Mesenchymal stem cell (in vitro differentiated cells and primary cell): ENCODE measurements at regions not wholly inside any gene's neighbourhood (a gene's known extent, or its start where the extent isn't known, plus 50 kb on each side); places are given as distances from the start of the nearest gene placed in this dataset.
A peak's percentile ranks its signal among the peaks of the same experiment; 100 is the strongest.

ENCODE experiments used
- DNase-seq: peaks from one replicate; pipeline ENCODE4 v3.0.0-alpha.2; 2013
- H2AFZ ChIP-seq: one replicate; pipeline ENCODE4 v1.6.1; 2013; ENCODE audit warnings: low read depth, mild to moderate bottlenecking, control low read depth, inconsistent platforms, low read length, moderate library complexity
- H2AK5ac ChIP-seq: 2 replicates; pipeline ENCODE4 v1.6.1; 2013; ENCODE audit warnings: low read length, moderate library complexity, mild to moderate bottlenecking, inconsistent platforms; ENCODE audit not compliant: severe bottlenecking
- H2BK120ac ChIP-seq: one replicate; pipeline ENCODE4 v1.6.1; 2013; ENCODE audit warnings: low read depth, mild to moderate bottlenecking, inconsistent platforms, low read length, moderate library complexity
- H2BK12ac ChIP-seq, 2 experiments: one replicate each; pipeline ENCODE4 v1.6.1; 2013; ENCODE audit warnings: inconsistent platforms in 2 of 2, low read length in 2 of 2, mild to moderate bottlenecking in 2 of 2, moderate library complexity in 2 of 2, control low read depth in 1 of 2
- H2BK15ac ChIP-seq: one replicate; pipeline ENCODE4 v1.6.1; 2013; ENCODE audit warnings: mild to moderate bottlenecking, low read depth, inconsistent platforms; ENCODE audit not compliant: poor library complexity, severe bottlenecking
- H2BK5ac ChIP-seq: 2 replicates; pipeline ENCODE4 v1.6.1; 2013; ENCODE audit warnings: low read depth, mild to moderate bottlenecking, low read length, control low read depth, inconsistent platforms; ENCODE audit not compliant: poor library complexity, severe bottlenecking
- H3K14ac ChIP-seq, 2 experiments: one replicate each; pipeline ENCODE4 v1.6.1; 2013; ENCODE audit warnings: inconsistent platforms in 2 of 2, low read length in 2 of 2, control low read depth in 1 of 2, mild to moderate bottlenecking in 1 of 2, moderate library complexity in 1 of 2
- H3K18ac ChIP-seq, 2 experiments: one replicate each; pipeline ENCODE4 v1.6.1; 2013; ENCODE audit warnings: inconsistent platforms in 2 of 2, low read length in 2 of 2, control low read depth in 1 of 2, low read depth in 1 of 2, mild to moderate bottlenecking in 1 of 2
- H3K23ac ChIP-seq, 2 experiments: one replicate each; pipeline ENCODE4 v1.6.1; 2013; ENCODE audit warnings: inconsistent platforms in 2 of 2, low read length in 2 of 2, mild to moderate bottlenecking in 2 of 2, moderate library complexity in 2 of 2, control low read depth in 1 of 2
- H3K27ac ChIP-seq: 2 replicates; pipeline ENCODE4 v1.5.1; 2013; ENCODE audit warnings: mild to moderate bottlenecking, moderate library complexity, low read length, control low read depth, inconsistent platforms; ENCODE audit not compliant: poor library complexity, severe bottlenecking
- H3K27me3 ChIP-seq, 2 experiments: 2 replicates each; pipeline versions ENCODE4 v1.6.1 to v1.7.0; 2013; ENCODE audit warnings: low read length in 2 of 2, mild to moderate bottlenecking in 2 of 2, moderate library complexity in 2 of 2, control low read depth in 1 of 2, inconsistent platforms in 1 of 2; ENCODE audit not compliant: control insufficient read depth in 1 of 2, insufficient read depth in 1 of 2
- H3K36me3 ChIP-seq, 2 experiments: 2 replicates each; pipeline versions ENCODE4 v1.6.1 to v1.7.0; 2013; ENCODE audit warnings: low read length in 2 of 2, control low read depth in 1 of 2, inconsistent platforms in 1 of 2, low read depth in 1 of 2, mild to moderate bottlenecking in 1 of 2; ENCODE audit not compliant: insufficient read depth in 2 of 2, control insufficient read depth in 1 of 2
- H3K4ac ChIP-seq, 2 experiments: one replicate each; pipeline ENCODE4 v1.6.1; 2013; ENCODE audit warnings: inconsistent platforms in 2 of 2, low read length in 2 of 2, mild to moderate bottlenecking in 2 of 2, moderate library complexity in 2 of 2, control low read depth in 1 of 2, low read depth in 1 of 2
- H3K4me1 ChIP-seq: 2 replicates; pipeline ENCODE4 v1.6.1; 2013; ENCODE audit warnings: low read depth, low read length, control low read depth; ENCODE audit not compliant: control insufficient read depth, insufficient read depth
- H3K4me2 ChIP-seq: 2 replicates; pipeline ENCODE4 v1.6.1; 2013; ENCODE audit warnings: low read length, mild to moderate bottlenecking, inconsistent platforms; ENCODE audit not compliant: poor library complexity, severe bottlenecking
- H3K4me3 ChIP-seq, 2 experiments: 2 replicates each; pipeline versions ENCODE4 v1.5.1 to v1.7.0; 2013; ENCODE audit warnings: low read length in 2 of 2, mild to moderate bottlenecking in 2 of 2, control low read depth in 1 of 2, low read depth in 1 of 2; ENCODE audit not compliant: insufficient read depth in 1 of 2
- H3K79me1 ChIP-seq: replicated peaks from 2 replicates; pipeline ENCODE4 v1.6.1; 2013; ENCODE audit warnings: mild to moderate bottlenecking, control low read depth, low read length, inconsistent platforms; ENCODE audit not compliant: poor library complexity, severe bottlenecking
- H3K9ac ChIP-seq: 2 replicates; pipeline ENCODE4 v1.7.0; 2013; ENCODE audit warnings: mild to moderate bottlenecking, low read length, moderate library complexity
- H3K9me3 ChIP-seq: 2 replicates; pipeline ENCODE4 v1.7.0; 2013; ENCODE audit warnings: mild to moderate bottlenecking, low read length; ENCODE audit not compliant: control insufficient read depth
- H4K8ac ChIP-seq: one replicate; pipeline ENCODE4 v1.6.1; 2013; ENCODE audit warnings: inconsistent platforms, mild to moderate bottlenecking, low read length, moderate library complexity
- H4K91ac ChIP-seq: one replicate; pipeline ENCODE4 v1.6.1; 2013; ENCODE audit warnings: mild to moderate bottlenecking, low read length, inconsistent platforms
- WGBS: methylation state at CpG from one replicate; pipeline ENCODE4 v1.1.7; 2013; ENCODE audit warnings: mixed read lengths; 5-methylcytosine and 5-hydroxymethylcytosine counted together

GRCh38 chr6:87806099-87806498 is 104.1 kb upstream of the AKIRIN2 start:
- Histone ChIP-seq H3K79me1 (no peaks in the 10 kb centered on the region), H3K4me2 (no peak overlapping the region), H3K9me3 (no peaks in the 10 kb centered on the region), H3K14ac (no peak overlapping the region), H2BK120ac (no peak overlapping the region), H3K4ac (no peak overlapping the region), H3K18ac (no peak overlapping the region), H4K91ac (no peak overlapping the region), H2AK5ac (no peak overlapping the region), H3K4me1 (no peaks in the 10 kb centered on the region), H4K8ac (no peak overlapping the region), H2BK15ac (no peak overlapping the region), H3K27ac (no peak overlapping the region), H2BK5ac (no peak overlapping the region), H2BK12ac (no peak overlapping the region), H3K36me3 (no peaks in the 10 kb centered on the region), H2AFZ (no peak overlapping the region), H3K4me3 (no peak overlapping the region), H3K23ac (no peak overlapping the region), H3K9ac (no peak overlapping the region), H3K27me3 (no peaks in the 10 kb centered on the region)
- DNase-seq, result no peak
- WGBS, result 46% methylated on average over 1 of the region's 1 CpG

- no peak overlapping the region for H3K4ac ChIP-seq
- no peak overlapping the region for H4K91ac ChIP-seq
- no peaks in the 10 kb centered on the region for H3K36me3 ChIP-seq
- H3K79me1 ChIP-seq, result no peaks in the 10 kb centered on the region
- H3K27ac ChIP-seq, result no peak overlapping the region
- H2BK120ac ChIP-seq, result no peak overlapping the region
- no peak overlapping the region for H2AFZ ChIP-seq
- H4K8ac ChIP-seq, result no peak overlapping the region
- no peak overlapping the region for H3K18ac ChIP-seq
- no peak overlapping the region for H3K4me3 ChIP-seq
- no peaks in the 10 kb centered on the region for H3K9me3 ChIP-seq
- WGBS, result 58% methylated on average over 1 of the region's 3 CpGs
- no peak overlapping the region for H2AK5ac ChIP-seq
- DNase-seq, result no peak
- H3K23ac ChIP-seq, result no peak overlapping the region
- H3K14ac ChIP-seq, result no peak overlapping the region
- no peak overlapping the region for H3K9ac ChIP-seq
- no peak overlapping the region for H2BK15ac ChIP-seq
- H2BK5ac ChIP-seq, result no peak overlapping the region
- H2BK12ac ChIP-seq, result no peak overlapping the region
- no peak overlapping the region for H3K4me2 ChIP-seq
- H3K4me1 ChIP-seq, result peaks cover 2% of the 10 kb centered on the region
- H3K27me3 ChIP-seq, result no peaks in the 10 kb centered on the region
Measured at GRCh38 chr6:87803791-87804190, 101.8 kb upstream of the AKIRIN2 start.

- no peak overlapping the region for H4K91ac ChIP-seq
- no peak overlapping the region for H2BK15ac ChIP-seq
- H3K14ac ChIP-seq, result no peak overlapping the region
- WGBS, result 38% methylated on average over 2 of the region's 6 CpGs
- H3K4me3 ChIP-seq, result no peak overlapping the region
- H3K36me3 ChIP-seq, result no peaks in the 10 kb centered on the region
- peaks cover 5% of the 10 kb centered on the region for H3K4me1 ChIP-seq
- DNase-seq, result no peak
- no peak overlapping the region for H3K4ac ChIP-seq
- H3K9ac ChIP-seq, result no peak overlapping the region
- no peak overlapping the region for H2BK5ac ChIP-seq
- no peak overlapping the region for H3K27ac ChIP-seq
- no peak overlapping the region for H2AFZ ChIP-seq
- no peak overlapping the region for H2BK120ac ChIP-seq
- no peak overlapping the region for H4K8ac ChIP-seq
- H3K4me2 ChIP-seq, result no peak overlapping the region
- no peak overlapping the region for H3K18ac ChIP-seq
- no peak overlapping the region for H3K23ac ChIP-seq
- H2BK12ac ChIP-seq, result no peak overlapping the region
- no peaks in the 10 kb centered on the region for H3K79me1 ChIP-seq
- no peaks in the 10 kb centered on the region for H3K9me3 ChIP-seq
- H3K27me3 ChIP-seq, result no peaks in the 10 kb centered on the region
- H2AK5ac ChIP-seq, result no peak overlapping the region
Measured at GRCh38 chr6:87799651-87800050, 97.6 kb upstream of the AKIRIN2 start.

GRCh38 chr6:87798393-87799278 is 96.6 kb upstream of the AKIRIN2 start:
- Histone ChIP-seq H2BK120ac (no peak overlapping the region), H3K9me3 (no peaks in the 10 kb centered on the region), H4K8ac (no peak overlapping the region), H3K4me1 (peaks cover 5% of the 10 kb centered on the region), H4K91ac (no peak overlapping the region), H2AFZ (no peak overlapping the region), H3K18ac (no peak overlapping the region), H3K27ac (no peak overlapping the region), H2BK12ac (no peak overlapping the region), H3K27me3 (no peaks in the 10 kb centered on the region), H3K9ac (no peak overlapping the region), H3K36me3 (no peaks in the 10 kb centered on the region), H2BK15ac (no peak overlapping the region), H3K4ac (no peak overlapping the region), H2BK5ac (no peak overlapping the region), H3K23ac (peak overlapping the region in 1 of 2 experiments; percentile 10), H3K14ac (no peak overlapping the region), H3K79me1 (no peaks in the 10 kb centered on the region), H3K4me2 (no peak overlapping the region), H3K4me3 (no peak overlapping the region), H2AK5ac (no peak overlapping the region)
- WGBS, result 37% methylated on average over 2 of the region's 2 CpGs
- no peak for DNase-seq
